ENCODE measurements at regions not wholly inside any gene's neighbourhood (a gene's known extent, or its start where the extent isn't known, plus 50 kb on each side); places are given as distances from the start of the nearest gene placed in this dataset.

- Histone ChIP-seq H3K36me3 (no peaks in the 10 kb centered on the region), H3K9me3 (no peaks in the 10 kb centered on the region), H3K4me3 (no peak overlapping the region), H3K4me1 (no peaks in the 10 kb centered on the region), H3K27ac (no peak overlapping the region), H3K27me3 (no peaks in the 10 kb centered on the region)
- no peak for TF ChIP-seq POLR2A (IDR thresholded peaks at IDR 0.05)
- no peak for TF ChIP-seq CTCF (IDR thresholded peaks at IDR 0.05)
- no peak for DNase-seq
- intact Hi-C loops (cut with DNase I; ENCODE audit: low total_unique reads): no loop called here
These were observed 210.4 kb downstream of the SNX19 start for GRCh38 chr11:130705670-130706421.

- no peak for DNase-seq
- H3K27ac ChIP-seq: no peak overlapping the region
- TF ChIP-seq POLR2A (IDR thresholded peaks at IDR 0.05): no peak
- TF ChIP-seq CTCF (IDR thresholded peaks at IDR 0.05): no peak
- intact Hi-C loops (cut with DNase I; ENCODE audit: low total_unique reads): no loop called here
- no peaks in the 10 kb centered on the region for H3K9me3 ChIP-seq
- H3K27me3 ChIP-seq: no peaks in the 10 kb centered on the region
- H3K4me1 ChIP-seq: no peaks in the 10 kb centered on the region
- H3K4me3 ChIP-seq: no peak overlapping the region
- H3K36me3 ChIP-seq: no peaks in the 10 kb centered on the region
These were observed 209.7 kb downstream of the SNX19 start for GRCh38 chr11:130706572-130706971.

GRCh38 chr11:130707217-130707616, 209.1 kb downstream of the SNX19 start:
- Histone ChIP-seq H3K36me3 (no peaks in the 10 kb centered on the region), H3K27me3 (no peaks in the 10 kb centered on the region), H3K27ac (no peak overlapping the region), H3K4me3 (no peak overlapping the region), H3K9me3 (no peaks in the 10 kb centered on the region), H3K4me1 (no peaks in the 10 kb centered on the region)
- DNase-seq: no peak
- no peak for TF ChIP-seq CTCF (IDR thresholded peaks at IDR 0.05)
- TF ChIP-seq POLR2A (IDR thresholded peaks at IDR 0.05): no peak
- intact Hi-C loops (cut with DNase I; ENCODE audit: low total_unique reads): no loop called here

GRCh38 chr11:130709531-130709930, 206.7 kb downstream of the SNX19 start:
- Histone ChIP-seq H3K4me1 (no peaks in the 10 kb centered on the region), H3K9me3 (no peaks in the 10 kb centered on the region), H3K27ac (no peak overlapping the region), H3K4me3 (no peak overlapping the region), H3K36me3 (no peaks in the 10 kb centered on the region), H3K27me3 (no peaks in the 10 kb centered on the region)
- DNase-seq: no peak
- TF ChIP-seq CTCF (IDR thresholded peaks at IDR 0.05) (no peak), POLR2A (IDR thresholded peaks at IDR 0.05) (no peak)
- intact Hi-C loops (cut with DNase I; ENCODE audit: low total_unique reads): no loop called here

GRCh38 chr11:130710021-130710420, 206.3 kb downstream of the SNX19 start:
- no peak for DNase-seq
- no peak for TF ChIP-seq POLR2A (IDR thresholded peaks at IDR 0.05)
- TF ChIP-seq CTCF (IDR thresholded peaks at IDR 0.05): no peak
- no peak overlapping the region for H3K4me3 ChIP-seq
- no peaks in the 10 kb centered on the region for H3K36me3 ChIP-seq
- H3K9me3 ChIP-seq: no peaks in the 10 kb centered on the region
- H3K27me3 ChIP-seq: no peaks in the 10 kb centered on the region
- no peak overlapping the region for H3K27ac ChIP-seq
- no peaks in the 10 kb centered on the region for H3K4me1 ChIP-seq
- intact Hi-C loops (cut with DNase I; ENCODE audit: low total_unique reads): no loop called here

All from uterus (tissue), 3 donors.